Panc1 (cell line): ENCODE measurements at regions not wholly inside any gene's neighbourhood (a gene's known extent, or its start where the extent isn't known, plus 50 kb on each side); places are given as distances from the start of the nearest gene placed in this dataset.

Experiments used
- ATAC-seq: fragments of 200-7000 bp; cut with Tn5 transposase; 2 replicates; pipeline ENCODE4 v1.9.1; 2020; ENCODE audit warnings: mild to moderate bottlenecking, moderate library complexity
- BruUV-seq: library from RNA; stranded (reverse); fragments of 400-500 nt; replicated peaks from 2 replicates; lab custom pipeline; 2021; lab: Mats Ljungman, UMichigan
- CTCF ChIA-PET: fragments of 300-600 bp; sonication (Branson Sonifier 250); formaldehyde crosslinking; loops from one replicate; lab custom pipeline; 2022; ENCODE audit warnings: antibody characterized with exemption; lab: Charles Lee
- POLR2A ChIA-PET: fragments of 300-600 bp; sonication (Branson Sonifier 250); formaldehyde crosslinking; loops from one replicate; lab custom pipeline; 2022; ENCODE audit warnings: antibody characterized with exemption; lab: Charles Lee
- DNase-seq: peaks from one replicate; pipeline ENCODE4 v3.0.0-alpha.2; 2010; ENCODE audit warnings: low read depth, low spot score
- H3K27ac ChIP-seq: 2 replicates; pipeline ENCODE4 v1.5.1; 2011; ENCODE audit warnings: mild to moderate bottlenecking, low read length, inconsistent platforms
- H3K27me3 ChIP-seq: fragments of 200-500 bp; sonication (Bioruptor generic); 2 replicates; pipeline ENCODE4 v1.6.0; 2014; ENCODE audit warnings: low read length, inconsistent platforms; ENCODE audit not compliant: control insufficient read depth, insufficient read depth
- H3K36me3 ChIP-seq: fragments of 200-500 bp; sonication (Bioruptor generic); 2 replicates; pipeline ENCODE4 v1.5.1; 2014; ENCODE audit warnings: inconsistent platforms, mild to moderate bottlenecking, low read length, moderate library complexity; ENCODE audit not compliant: control insufficient read depth, insufficient read depth
- H3K4me1 ChIP-seq: 2 replicates; pipeline ENCODE4 v1.5.1; 2011; ENCODE audit warnings: inconsistent platforms, mild to moderate bottlenecking, low read length, moderate library complexity; ENCODE audit not compliant: control insufficient read depth, insufficient read depth
- H3K4me3 ChIP-seq, 2 experiments: 2 replicates each; pipeline ENCODE4 v1.5.1; 2011 to 2012; ENCODE audit warnings: low read depth in 2 of 2, low read length in 2 of 2, mild to moderate bottlenecking in 2 of 2, inconsistent platforms in 1 of 2, moderate library complexity in 1 of 2
- H3K9me3 ChIP-seq: fragments of 200-500 bp; sonication (Bioruptor generic); 2 replicates; pipeline ENCODE4 v1.5.1; 2014; ENCODE audit warnings: low read depth, mild to moderate bottlenecking, inconsistent platforms, low read length, moderate library complexity; ENCODE audit not compliant: control insufficient read depth, insufficient read depth
- POLR2AphosphoS5 ChIP-seq: IDR thresholded peaks from 2 replicates; pipeline ENCODE4 v1.6.1; 2012; ENCODE audit warnings: mild to moderate bottlenecking, low read depth, low read length, moderate library complexity
- SIN3A ChIP-seq: IDR thresholded peaks from 2 replicates; pipeline ENCODE4 v1.6.1; 2012; ENCODE audit warnings: low read depth, mild to moderate bottlenecking, low read length, moderate library complexity, borderline replicate concordance; ENCODE audit not compliant: insufficient read depth
- TCF7L2 ChIP-seq: IDR thresholded peaks from 2 replicates; pipeline ENCODE4 v1.6.1; 2011; ENCODE audit warnings: mild to moderate bottlenecking, low read depth, low read length, inconsistent platforms
- in situ Hi-C: cut with HindIII; loops from 2 replicates; pipeline ENCODE4 v1.10.0; 2016; ENCODE audit warnings: low sequenced_read_pairs, low pct_unique_long_range_greater_than_20kb
- intact Hi-C: fragments of 100-400 bp; cut with micrococcal nuclease; formaldehyde crosslinking; loops from one replicate; pipeline ENCODE4 v1.10.0; 2022; ENCODE audit not compliant: unreplicated experiment
- TF ChIP-seq, protein P1 (sequence below), 2 experiments: IDR thresholded peaks; 2 replicates each; pipeline ENCODE4 v1.6.1; 2011 to 2012; ENCODE audit warnings: low read depth in 2 of 2, control low read depth in 1 of 2, low read length in 1 of 2, mild to moderate bottlenecking in 1 of 2, moderate library complexity in 1 of 2; ENCODE audit not compliant: insufficient read depth in 1 of 2
- TF ChIP-seq, protein P2 (sequence below): fragments of 450-650 bp; IDR thresholded peaks from 2 replicates; pipeline ENCODE4 v1.5.1; 2017; ENCODE audit warnings: mild to moderate bottlenecking

DNA sequence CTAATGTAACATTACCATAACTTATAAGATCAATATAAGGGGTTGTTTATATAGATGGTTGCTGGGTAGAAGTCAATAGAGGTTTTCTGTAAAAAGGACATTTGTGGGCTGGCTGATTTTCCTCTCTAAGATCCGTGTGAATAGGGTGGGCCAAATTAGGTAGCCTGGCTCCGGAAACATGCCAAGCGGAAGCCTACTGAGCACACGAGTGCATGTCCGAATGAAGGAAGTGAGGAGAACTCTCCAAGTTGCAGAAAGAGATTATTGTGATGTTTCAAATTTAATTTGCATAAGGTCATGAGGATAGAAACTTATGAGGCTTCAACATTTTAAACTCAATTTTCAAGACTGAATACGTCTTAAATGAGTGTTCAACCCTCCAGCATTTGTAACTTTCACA is 356.7 kb downstream of the SNAPC1 start:
- BruUV-seq = no TSS peak
- no peak for TF ChIP-seq SIN3A
- intact Hi-C loops = no loop called here
- Histone ChIP-seq H3K36me3 (no peaks in the 10 kb centered on the region), H3K27me3 (peaks cover 3% of the 10 kb centered on the region), H3K27ac (no peak overlapping the region), H3K4me1 (no peaks in the 10 kb centered on the region), H3K4me3 (no peak overlapping the region), H3K9me3 (no peaks in the 10 kb centered on the region)
- CTCF ChIA-PET = no interaction called here
- DNase-seq (no peak), ATAC-seq (no peak)
- POLR2A ChIA-PET = no interaction called here
- in situ Hi-C loops = no loop called here

DNA sequence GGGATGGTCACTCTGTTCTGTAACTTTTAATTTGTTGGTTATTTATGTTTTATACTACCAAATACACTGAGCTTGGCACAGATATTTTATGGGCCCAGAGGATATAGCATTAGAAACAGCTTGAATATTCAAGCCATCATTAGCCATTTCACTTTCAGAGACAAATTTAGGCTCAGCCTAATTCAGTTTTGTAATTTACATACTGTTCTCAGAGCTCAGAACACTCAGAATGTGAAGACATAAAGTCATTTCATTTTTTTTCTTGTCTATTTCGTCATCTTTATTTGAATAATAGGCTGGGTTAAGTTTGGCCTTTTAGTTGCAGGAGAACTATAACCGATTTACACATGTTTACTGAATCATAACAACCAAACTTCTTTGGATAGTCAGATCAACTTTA is 361.7 kb downstream of the SNAPC1 start:
- no peak overlapping the region for H3K4me3 ChIP-seq
- in situ Hi-C loops = no loop called here
- POLR2A ChIA-PET = no interaction called here
- H3K36me3 ChIP-seq = no peaks in the 10 kb centered on the region
- H3K27me3 ChIP-seq = no peaks in the 10 kb centered on the region; the same call in 1 of the 2 replicates
- TF ChIP-seq TCF7L2 (no peak), POLR2AphosphoS5 (no peak), SIN3A (no peak)
- TF ChIP-seq, protein P1, sequence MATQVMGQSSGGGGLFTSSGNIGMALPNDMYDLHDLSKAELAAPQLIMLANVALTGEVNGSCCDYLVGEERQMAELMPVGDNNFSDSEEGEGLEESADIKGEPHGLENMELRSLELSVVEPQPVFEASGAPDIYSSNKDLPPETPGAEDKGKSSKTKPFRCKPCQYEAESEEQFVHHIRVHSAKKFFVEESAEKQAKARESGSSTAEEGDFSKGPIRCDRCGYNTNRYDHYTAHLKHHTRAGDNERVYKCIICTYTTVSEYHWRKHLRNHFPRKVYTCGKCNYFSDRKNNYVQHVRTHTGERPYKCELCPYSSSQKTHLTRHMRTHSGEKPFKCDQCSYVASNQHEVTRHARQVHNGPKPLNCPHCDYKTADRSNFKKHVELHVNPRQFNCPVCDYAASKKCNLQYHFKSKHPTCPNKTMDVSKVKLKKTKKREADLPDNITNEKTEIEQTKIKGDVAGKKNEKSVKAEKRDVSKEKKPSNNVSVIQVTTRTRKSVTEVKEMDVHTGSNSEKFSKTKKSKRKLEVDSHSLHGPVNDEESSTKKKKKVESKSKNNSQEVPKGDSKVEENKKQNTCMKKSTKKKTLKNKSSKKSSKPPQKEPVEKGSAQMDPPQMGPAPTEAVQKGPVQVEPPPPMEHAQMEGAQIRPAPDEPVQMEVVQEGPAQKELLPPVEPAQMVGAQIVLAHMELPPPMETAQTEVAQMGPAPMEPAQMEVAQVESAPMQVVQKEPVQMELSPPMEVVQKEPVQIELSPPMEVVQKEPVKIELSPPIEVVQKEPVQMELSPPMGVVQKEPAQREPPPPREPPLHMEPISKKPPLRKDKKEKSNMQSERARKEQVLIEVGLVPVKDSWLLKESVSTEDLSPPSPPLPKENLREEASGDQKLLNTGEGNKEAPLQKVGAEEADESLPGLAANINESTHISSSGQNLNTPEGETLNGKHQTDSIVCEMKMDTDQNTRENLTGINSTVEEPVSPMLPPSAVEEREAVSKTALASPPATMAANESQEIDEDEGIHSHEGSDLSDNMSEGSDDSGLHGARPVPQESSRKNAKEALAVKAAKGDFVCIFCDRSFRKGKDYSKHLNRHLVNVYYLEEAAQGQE (IDR thresholded peaks at IDR 0.05; ENCODE audit: insufficient read depth in 1 of 2, low read depth in 2 of 2, low read length in 1 of 2) = no peak
- TF ChIP-seq, protein P2, sequence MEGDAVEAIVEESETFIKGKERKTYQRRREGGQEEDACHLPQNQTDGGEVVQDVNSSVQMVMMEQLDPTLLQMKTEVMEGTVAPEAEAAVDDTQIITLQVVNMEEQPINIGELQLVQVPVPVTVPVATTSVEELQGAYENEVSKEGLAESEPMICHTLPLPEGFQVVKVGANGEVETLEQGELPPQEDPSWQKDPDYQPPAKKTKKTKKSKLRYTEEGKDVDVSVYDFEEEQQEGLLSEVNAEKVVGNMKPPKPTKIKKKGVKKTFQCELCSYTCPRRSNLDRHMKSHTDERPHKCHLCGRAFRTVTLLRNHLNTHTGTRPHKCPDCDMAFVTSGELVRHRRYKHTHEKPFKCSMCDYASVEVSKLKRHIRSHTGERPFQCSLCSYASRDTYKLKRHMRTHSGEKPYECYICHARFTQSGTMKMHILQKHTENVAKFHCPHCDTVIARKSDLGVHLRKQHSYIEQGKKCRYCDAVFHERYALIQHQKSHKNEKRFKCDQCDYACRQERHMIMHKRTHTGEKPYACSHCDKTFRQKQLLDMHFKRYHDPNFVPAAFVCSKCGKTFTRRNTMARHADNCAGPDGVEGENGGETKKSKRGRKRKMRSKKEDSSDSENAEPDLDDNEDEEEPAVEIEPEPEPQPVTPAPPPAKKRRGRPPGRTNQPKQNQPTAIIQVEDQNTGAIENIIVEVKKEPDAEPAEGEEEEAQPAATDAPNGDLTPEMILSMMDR = no peak
- no peaks in the 10 kb centered on the region for H3K9me3 ChIP-seq
- no peak overlapping the region for H3K27ac ChIP-seq
- no peak for ATAC-seq
- DNase-seq = no peak
- no peaks in the 10 kb centered on the region for H3K4me1 ChIP-seq
- BruUV-seq = no TSS peak
- intact Hi-C loops = loop anchor here (10.0 kb wide), 2 partner anchors 199 to 669 kb away; no protein-coding TSS in a partner anchor
- CTCF ChIA-PET = no interaction called here

DNA sequence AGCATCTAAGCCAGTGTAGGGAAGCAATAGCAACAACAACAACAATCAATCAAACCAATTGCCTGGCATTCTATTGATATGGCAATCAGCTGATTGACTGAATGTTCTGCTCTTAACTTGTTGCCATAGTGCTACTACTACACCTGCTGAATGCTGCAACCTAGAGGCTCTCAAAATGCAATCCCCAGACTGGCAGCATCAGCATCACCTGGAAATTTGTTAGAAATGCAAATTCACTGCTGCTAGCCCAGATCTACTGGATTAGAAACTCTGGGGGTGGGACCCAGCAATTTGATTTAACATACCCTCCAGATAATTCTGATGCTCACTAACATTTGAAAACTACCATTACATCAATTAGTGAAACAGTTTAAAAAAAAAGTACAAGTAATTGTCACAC is 363.6 kb downstream of the SNAPC1 start:
- Histone ChIP-seq H3K4me3 (no peak overlapping the region), H3K4me1 (no peaks in the 10 kb centered on the region), H3K27me3 (no peaks in the 10 kb centered on the region; the same call in 1 of the 2 replicates), H3K36me3 (no peaks in the 10 kb centered on the region), H3K9me3 (no peaks in the 10 kb centered on the region), H3K27ac (no peak overlapping the region)
- intact Hi-C loops (loop anchor here (2.0 to 10.0 kb wide), 3 partner anchors 201 to 671 kb away; no protein-coding TSS in a partner anchor), in situ Hi-C loops (no loop called here)
- ChIA-PET CTCF (no interaction called here), POLR2A (no interaction called here)
- TF ChIP-seq SIN3A = no peak
- DNase-seq = no peak
- ATAC-seq = no peak
- BruUV-seq = no TSS peak
